OCI-LY7 (cell line): ENCODE measurements at regions not wholly inside any gene's neighbourhood (a gene's known extent, or its start where the extent isn't known, plus 50 kb on each side); places are given as distances from the start of the nearest gene placed in this dataset.
A peak's percentile ranks its signal among the peaks of the same experiment; 100 is the strongest.

Experiments used
- BruUV-seq: library from RNA; stranded (reverse); fragments of 400-500 nt; replicated peaks from 2 replicates; lab custom pipeline; 2021; lab: Mats Ljungman, UMichigan
- CTCF ChIA-PET: fragments of 300-600 bp; sonication (Branson Sonifier 250); formaldehyde crosslinking; loops from one replicate; lab custom pipeline; 2022; ENCODE audit warnings: antibody characterized with exemption; ENCODE audit not compliant: unreplicated experiment; lab: Charles Lee
- POLR2A ChIA-PET: fragments of 300-600 bp; sonication (Branson Sonifier 250); formaldehyde crosslinking; loops from one replicate; lab custom pipeline; 2022; ENCODE audit warnings: antibody characterized with exemption; lab: Charles Lee
- DNase-seq: peaks from one replicate; pipeline ENCODE4 v3.0.0-alpha.2; 2015; ENCODE audit warnings: low spot score
- H2AFZ ChIP-seq: fragments of 200-600 bp; sonication (generic), shearing (Covaris generic); 2 replicates; pipeline ENCODE4 v1.6.1; 2014; ENCODE audit warnings: mild to moderate bottlenecking, antibody characterized with exemption, low read length, moderate library complexity
- H3K27ac ChIP-seq: fragments of 200-600 bp; sonication (generic); 2 replicates; pipeline ENCODE4 v1.5.1; 2014; ENCODE audit warnings: mixed run types, low read depth, mild to moderate bottlenecking, moderate library complexity, low read length, inconsistent platforms; ENCODE audit not compliant: poor library complexity, severe bottlenecking
- H3K36me3 ChIP-seq: fragments of 200-600 bp; sonication (generic); 2 replicates; pipeline ENCODE4 v1.6.1; 2014; ENCODE audit warnings: mild to moderate bottlenecking, antibody characterized with exemption, low read length, moderate library complexity, mixed read lengths; ENCODE audit not compliant: insufficient read depth
- H3K4me1 ChIP-seq: fragments of 200-600 bp; sonication (generic); 2 replicates; pipeline ENCODE4 v1.5.1; 2014; ENCODE audit warnings: mild to moderate bottlenecking, low read length; ENCODE audit not compliant: insufficient read depth, poor library complexity, severe bottlenecking
- H3K4me2 ChIP-seq: fragments of 200-600 bp; sonication (generic); 2 replicates; pipeline ENCODE4 v1.6.1; 2014; ENCODE audit warnings: mild to moderate bottlenecking, low read length
- H3K4me3 ChIP-seq: fragments of 200-600 bp; sonication (generic); 2 replicates; pipeline ENCODE4 v1.5.1; 2014; ENCODE audit warnings: mild to moderate bottlenecking, low read depth, low read length; ENCODE audit not compliant: poor library complexity, severe bottlenecking
- H3K79me2 ChIP-seq: fragments of 200-600 bp; sonication (generic); 2 replicates; pipeline ENCODE4 v1.6.1; 2016; ENCODE audit warnings: low read depth, mild to moderate bottlenecking, low read length, moderate library complexity, mixed read lengths; ENCODE audit not compliant: insufficient read depth
- H3K9me2 ChIP-seq: fragments of 200-600 bp; sonication (generic); 2 replicates; pipeline ENCODE4 v1.6.1; 2016; ENCODE audit warnings: mild to moderate bottlenecking, low read length, mixed read lengths; ENCODE audit not compliant: insufficient read depth
- H3K9me3 ChIP-seq: fragments of 200-600 bp; sonication (generic); 2 replicates; pipeline ENCODE4 v1.6.1; 2014; ENCODE audit warnings: mild to moderate bottlenecking, mixed run types, low read length, mixed read lengths
- H4K20me1 ChIP-seq: fragments of 200-600 bp; sonication (generic); 2 replicates; pipeline ENCODE4 v1.6.1; 2014; ENCODE audit warnings: mild to moderate bottlenecking, antibody characterized with exemption, low read length, moderate library complexity, mixed read lengths; ENCODE audit not compliant: insufficient read depth
- CTCF ChIP-seq: fragments of 200-600 bp; sonication (generic); conservative IDR thresholded peaks from 2 replicates; pipeline ENCODE4 v1.5.1; 2014; ENCODE audit warnings: mild to moderate bottlenecking, antibody characterized with exemption, low read length, moderate library complexity, mixed read lengths
- EZH2phosphoT487 ChIP-seq: fragments of 200-600 bp; sonication (generic); IDR thresholded peaks from 2 replicates; pipeline ENCODE4 v1.6.1; 2018; ENCODE audit warnings: low read depth, borderline replicate concordance, mild to moderate bottlenecking, mixed run types, antibody characterized with exemption, low read length, moderate library complexity, mixed read lengths
- intact Hi-C: fragments of 100-400 bp; cut with micrococcal nuclease; formaldehyde crosslinking; loops from one replicate; pipeline ENCODE4 v1.10.0; 2022; ENCODE audit not compliant: unreplicated experiment

DNA sequence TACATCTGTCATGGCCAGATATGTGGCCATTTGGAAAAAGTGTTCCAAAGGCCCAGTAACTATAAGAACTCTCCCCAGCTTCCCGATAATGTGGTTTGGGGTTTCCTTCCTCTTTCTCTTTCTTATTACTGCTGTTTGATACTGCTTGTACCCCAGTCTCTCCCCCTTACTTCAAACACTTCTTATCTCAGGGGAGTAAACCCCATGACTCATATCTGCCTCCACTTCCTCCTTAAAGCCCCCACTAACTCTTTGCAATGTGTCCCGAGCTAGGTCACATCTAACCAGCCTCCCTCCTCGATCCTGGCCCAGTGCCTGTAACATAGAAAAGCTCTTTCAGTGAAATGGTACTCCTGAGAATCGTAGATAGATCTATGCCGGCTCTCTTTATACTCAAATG, 82.4 kb upstream of the STARD13 start:
- no peak for TF ChIP-seq CTCF
- no peak for TF ChIP-seq EZH2phosphoT487
- Histone ChIP-seq H3K36me3 (no peaks in the 10 kb centered on the region), H3K9me2 (no peaks in the 10 kb centered on the region), H3K4me2 (no peak overlapping the region), H3K27ac (no peak overlapping the region), H3K4me3 (no peak overlapping the region), H3K79me2 (no peaks in the 10 kb centered on the region), H3K4me1 (no peaks in the 10 kb centered on the region), H4K20me1 (no peaks in the 10 kb centered on the region), H2AFZ (0 out of 2 replicates have a peak overlapping the region, but pooled peaks have one; percentile 22), H3K9me3 (no peaks in the 10 kb centered on the region)
- intact Hi-C loops = no loop called here
- CTCF ChIA-PET = no interaction called here
- no TSS peak for BruUV-seq
- no peak for DNase-seq
- POLR2A ChIA-PET = interaction anchor here (1.6 to 2.3 kb wide), 3 partner anchors 8 to 173 kb away, joined by 4 to 8 read pairs (median 8); no protein-coding TSS in a partner anchor

DNA sequence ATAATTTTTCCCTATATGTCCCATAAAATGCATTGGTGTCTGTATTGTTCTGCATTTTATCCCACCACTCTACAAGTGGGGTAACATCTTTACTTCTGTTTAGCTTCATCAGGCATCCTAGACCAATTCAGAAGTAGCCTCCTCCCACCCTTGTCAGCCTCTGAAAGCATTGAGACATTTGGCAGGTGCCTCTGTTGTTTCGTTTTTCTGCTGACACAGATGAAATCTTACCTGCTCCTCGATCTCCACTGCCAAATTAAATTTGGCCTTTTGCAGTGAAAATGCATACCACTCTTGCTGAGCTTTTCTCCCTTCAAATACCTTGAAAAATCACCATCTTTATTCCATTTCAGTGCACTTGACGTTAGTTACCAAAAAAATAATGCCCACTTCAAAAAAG, 83.5 kb upstream of the STARD13 start:
- BruUV-seq = no TSS peak
- DNase-seq = no peak
- H3K9me3 ChIP-seq = no peaks in the 10 kb centered on the region
- no peaks in the 10 kb centered on the region for H3K79me2 ChIP-seq
- intact Hi-C loops = no loop called here
- H3K4me2 ChIP-seq = no peak overlapping the region
- no peak for TF ChIP-seq CTCF
- TF ChIP-seq EZH2phosphoT487 = no peak
- H2AFZ ChIP-seq = no peak overlapping the region
- POLR2A ChIA-PET = interaction anchor here (1.4 to 1.6 kb wide), 2 partner anchors 10 to 34 kb away, joined by 3 to 4 read pairs; no protein-coding TSS in a partner anchor
- H3K9me2 ChIP-seq = no peaks in the 10 kb centered on the region
- no peak overlapping the region for H3K4me3 ChIP-seq
- no peaks in the 10 kb centered on the region for H3K4me1 ChIP-seq
- no peaks in the 10 kb centered on the region for H3K36me3 ChIP-seq
- CTCF ChIA-PET = no interaction called here
- no peak overlapping the region for H3K27ac ChIP-seq
- no peaks in the 10 kb centered on the region for H4K20me1 ChIP-seq

DNA sequence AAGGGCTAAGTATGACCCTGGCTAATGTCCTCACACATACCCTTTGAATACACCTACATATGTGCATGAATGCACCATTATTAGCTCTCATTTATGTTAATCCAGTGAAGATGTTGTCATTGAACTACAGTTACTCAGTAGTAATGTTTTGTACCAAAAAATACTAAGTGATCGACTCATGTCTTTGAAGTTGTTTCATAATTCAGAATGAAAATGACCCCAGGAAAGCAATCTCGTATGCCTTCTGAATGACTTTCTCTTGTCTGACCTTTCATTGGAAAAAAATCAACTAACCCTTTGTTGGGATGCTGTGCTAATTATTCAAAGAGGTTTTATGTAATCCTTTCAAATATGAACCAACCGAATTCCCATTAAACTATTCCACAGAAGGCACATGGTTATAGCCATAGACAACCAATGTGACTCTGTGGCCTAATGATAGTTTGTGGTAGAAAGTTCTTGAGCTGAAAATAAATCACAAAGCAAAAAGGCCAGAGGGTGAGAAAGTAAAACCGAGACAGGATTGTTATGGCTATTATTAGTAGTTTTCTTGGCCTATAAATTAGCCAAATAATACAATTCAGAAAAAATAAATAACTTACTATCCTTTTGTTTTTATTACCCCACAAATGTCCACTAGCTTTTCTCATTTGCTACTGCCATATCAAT, 86.8 kb upstream of the STARD13 start:
- H3K4me1 ChIP-seq = no peaks in the 10 kb centered on the region
- H3K9me3 ChIP-seq = no peaks in the 10 kb centered on the region
- no peaks in the 10 kb centered on the region for H3K36me3 ChIP-seq
- H3K4me3 ChIP-seq = no peak overlapping the region
- no peaks in the 10 kb centered on the region for H3K9me2 ChIP-seq
- intact Hi-C loops = no loop called here
- H2AFZ ChIP-seq = no peak overlapping the region
- TF ChIP-seq CTCF (no peak), EZH2phosphoT487 (no peak)
- CTCF ChIA-PET = no interaction called here
- H3K79me2 ChIP-seq = no peaks in the 10 kb centered on the region
- no peak for DNase-seq
- H4K20me1 ChIP-seq = no peaks in the 10 kb centered on the region
- no TSS peak for BruUV-seq
- POLR2A ChIA-PET = interaction anchor here (0.6 to 1.0 kb wide), 5 partner anchors 113 to 1360 kb away, joined by 3 to 5 read pairs (median 4); no protein-coding TSS in a partner anchor
- no peak overlapping the region for H3K4me2 ChIP-seq
- H3K27ac ChIP-seq = no peak overlapping the region
